HG02759 (cell line): ENCODE measurements at regions not wholly inside any gene's neighbourhood (a gene's known extent, or its start where the extent isn't known, plus 50 kb on each side); places are given as distances from the start of the nearest gene placed in this dataset.
"Not testable (repeated sequence)": the region's sequence is repeated elsewhere in the genome, so short reads cannot be mapped to it uniquely, and the experiment has no call there.

Experiments
- ATAC-seq: cut with Tn5 transposase; IDR thresholded peaks from one replicate; pipeline ENCODE4 v1.9.1; 2021; ENCODE audit warnings: mild to moderate bottlenecking, moderate library complexity; ENCODE audit not compliant: unreplicated experiment

GRCh38 chr3:84194029-84194428, 764.8 kb upstream of the CADM2 start:
- ATAC-seq = no peak

DNA sequence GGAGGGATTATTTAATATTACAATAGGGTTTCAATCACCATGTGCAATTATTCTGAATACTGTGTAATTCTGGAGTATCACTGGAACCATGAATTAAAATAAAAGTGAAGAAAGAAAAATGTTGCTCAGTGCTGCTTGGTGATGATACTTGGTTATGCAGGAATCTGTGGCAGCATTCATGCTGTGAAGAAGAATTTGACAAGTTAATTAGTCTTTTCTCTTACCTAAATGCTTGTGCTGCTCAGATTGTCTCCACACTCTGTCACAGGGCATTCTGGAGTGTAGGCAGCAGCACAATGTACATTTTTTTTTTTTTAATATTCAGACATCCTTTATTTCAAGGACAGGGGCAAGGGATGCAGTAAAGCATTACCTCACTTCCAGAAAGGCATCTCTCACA, 749.3 kb upstream of the CADM2 start:
- ATAC-seq = no peak

DNA sequence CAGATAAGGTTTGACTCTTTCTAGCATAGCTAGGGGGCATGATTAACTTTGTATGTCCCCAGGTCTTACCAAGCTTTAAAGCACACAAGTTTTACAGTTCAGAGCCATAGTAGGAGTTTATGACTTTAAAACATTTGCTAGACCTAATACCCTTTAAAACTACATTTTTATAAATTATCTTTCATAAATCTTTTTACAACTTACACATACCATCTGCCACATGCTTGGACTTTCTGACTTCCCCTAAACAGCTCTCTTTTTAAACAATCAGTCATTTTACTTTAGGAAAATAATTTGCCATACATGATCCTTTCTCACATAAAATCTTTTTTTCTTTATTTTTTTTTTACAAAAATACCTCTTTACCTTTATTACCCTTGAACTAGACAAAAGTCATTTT, 735.3 kb upstream of the CADM2 start:
- no peak for ATAC-seq

- ATAC-seq = no peak
Observed at GRCh38 chr3:84224262-84224661, 734.5 kb upstream of the CADM2 start.

DNA sequence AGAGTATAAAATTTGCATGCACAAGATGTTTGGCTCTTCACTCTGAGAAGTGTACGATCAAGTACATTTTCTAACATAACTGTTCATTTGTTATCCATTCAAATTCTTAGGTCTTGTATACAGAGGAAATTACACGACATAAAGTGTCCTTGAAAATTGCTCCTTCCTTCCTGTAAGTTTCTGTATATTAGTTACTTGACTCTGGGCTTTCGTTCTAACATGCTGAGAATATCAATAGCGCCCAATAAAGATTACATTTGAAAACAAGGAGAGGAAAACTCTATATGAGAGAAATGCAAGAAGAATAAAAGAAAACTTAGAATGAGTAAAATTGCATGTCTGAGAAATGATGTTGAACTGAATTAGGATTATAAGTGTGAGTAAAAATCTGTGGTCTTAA, 722.5 kb upstream of the CADM2 start:
- ATAC-seq = no peak

- no peak for ATAC-seq
Observed at GRCh38 chr3:84245789-84246188, 713.0 kb upstream of the CADM2 start.

- ATAC-seq = no peak
Observed at GRCh38 chr3:84260596-84260995, 698.2 kb upstream of the CADM2 start.

- no peak for ATAC-seq
Observed at GRCh38 chr3:84265768-84266167, 693.0 kb upstream of the CADM2 start.

- no peak for ATAC-seq
Observed at GRCh38 chr3:84275532-84275931, 683.3 kb upstream of the CADM2 start.

- ATAC-seq = no peak
Observed at GRCh38 chr3:84277562-84278224, 681.1 kb upstream of the CADM2 start.

GRCh38 chr3:84292128-84292527, 666.7 kb upstream of the CADM2 start:
- no peak for ATAC-seq

DNA sequence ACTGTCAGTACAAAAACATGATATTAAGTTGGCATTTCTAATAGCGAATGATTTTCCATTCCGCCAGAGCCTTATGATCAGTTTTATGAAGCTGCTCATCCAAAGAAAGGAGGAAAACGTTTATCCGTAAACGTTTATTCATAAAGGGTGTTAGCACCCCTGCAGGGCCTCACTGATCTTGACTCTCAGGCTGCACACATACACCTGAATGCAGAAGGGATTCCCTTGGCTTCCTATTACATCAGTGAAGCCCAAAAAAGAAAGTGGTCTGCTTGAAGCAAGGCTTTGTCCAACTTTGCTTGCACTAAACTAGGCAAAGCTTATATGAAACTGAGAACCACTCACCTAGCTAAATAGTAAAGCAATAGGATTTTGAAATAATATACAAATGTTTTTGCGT, 659.5 kb upstream of the CADM2 start:
- no peak for ATAC-seq

- no peak for ATAC-seq
Observed at GRCh38 chr3:84304214-84304613, 654.6 kb upstream of the CADM2 start.

DNA sequence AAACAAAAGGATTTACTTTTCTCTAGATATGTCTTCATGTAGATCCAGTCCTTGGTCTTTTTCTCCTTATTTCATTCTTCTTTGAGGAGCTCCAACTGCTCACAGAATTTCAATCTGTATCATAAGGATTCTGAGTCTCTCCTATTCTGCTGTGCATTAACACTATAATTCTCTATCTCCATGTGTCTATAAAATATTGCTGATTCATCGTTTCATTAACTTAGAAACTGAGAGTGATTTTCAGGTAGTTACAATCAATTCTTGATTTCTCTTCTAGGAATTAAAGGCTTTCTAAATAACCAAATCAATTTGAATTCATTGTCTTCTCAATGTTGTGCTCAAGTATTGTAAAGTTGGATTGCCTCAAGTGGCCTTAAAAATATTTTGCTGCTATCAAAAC, 651.5 kb upstream of the CADM2 start:
- ATAC-seq = no peak

DNA sequence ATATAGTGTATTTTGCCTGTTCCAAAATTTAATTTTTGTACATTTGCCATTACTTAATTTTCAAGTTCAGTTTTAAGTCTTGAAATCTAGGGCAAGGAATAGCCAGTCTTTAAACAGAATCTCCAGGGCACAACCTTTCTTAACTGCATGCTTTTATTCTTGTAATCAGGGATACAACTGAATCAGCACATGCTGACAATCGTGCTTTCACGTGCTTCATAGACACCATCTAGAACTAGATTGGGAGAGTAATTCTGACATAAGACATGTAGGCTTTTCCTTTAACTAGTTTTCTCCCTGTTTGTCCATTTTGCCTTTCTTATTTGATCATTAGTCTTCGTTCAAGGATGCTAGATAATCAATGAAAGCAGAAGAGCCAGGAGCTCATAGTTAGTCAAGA, 650.4 kb upstream of the CADM2 start:
- ATAC-seq = no peak

- ATAC-seq = no peak
Observed at GRCh38 chr3:84318273-84318809, 640.4 kb upstream of the CADM2 start.

DNA sequence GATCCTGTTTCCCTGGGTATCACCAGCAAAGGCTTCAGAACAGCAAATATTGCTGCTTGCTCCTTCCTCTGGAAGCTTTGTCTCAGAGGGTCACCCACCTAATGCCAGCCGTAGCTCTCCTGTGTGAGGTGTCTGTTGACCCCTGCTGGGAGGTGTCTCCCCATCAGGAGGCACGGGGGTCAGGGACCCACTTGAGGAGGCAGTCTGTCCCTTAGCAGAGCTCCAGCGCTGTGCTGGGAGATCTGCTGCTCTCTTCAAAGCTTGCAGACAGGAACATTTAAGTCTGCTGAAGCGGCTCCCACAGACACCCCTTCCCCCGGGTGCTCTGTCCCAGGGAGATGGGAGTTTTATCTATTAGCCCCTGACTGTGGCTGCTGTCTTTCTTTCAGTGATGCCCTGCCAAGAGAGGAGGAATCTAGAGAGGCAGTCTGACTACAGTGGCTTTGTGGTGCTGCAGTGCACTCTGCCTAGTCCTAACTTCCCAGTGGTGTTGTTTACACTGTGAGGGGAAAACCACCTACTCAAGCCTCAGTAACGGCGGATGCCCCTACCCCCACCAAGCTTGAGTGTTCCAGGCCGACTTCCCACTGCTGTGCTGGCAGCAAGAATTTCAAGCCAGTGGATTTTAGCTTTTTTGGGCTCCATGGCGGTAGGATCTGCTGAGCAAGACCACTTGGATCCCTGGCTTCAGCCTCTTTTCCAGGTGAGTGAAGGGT, 593.1 kb upstream of the CADM2 start:
- not testable (repeated sequence) for ATAC-seq
